Left colon (tissue), 2 donors: ENCODE measurements at regions not wholly inside any gene's neighbourhood (a gene's known extent, or its start where the extent isn't known, plus 50 kb on each side); places are given as distances from the start of the nearest gene placed in this dataset.
A peak's percentile ranks its signal among the peaks of the same experiment; 100 is the strongest.
"Not testable (repeated sequence)": the region's sequence is repeated elsewhere in the genome, so short reads cannot be mapped to it uniquely, and the experiment has no call there.

Source experiments
- ATAC-seq: fragments of 200-7000 bp; cut with Tn5 transposase; one replicate; pipeline ENCODE4 v1.9.1; 2020; ENCODE audit warnings: mild to moderate bottlenecking, moderate library complexity
- DNase-seq, 2 donors: peaks; one replicate each; pipeline ENCODE4 v3.0.0-alpha.2; 2020
- intact Hi-C, 2 donors: fragments of 100-400 bp; cut with DNase I in 1 of 2; cut with micrococcal nuclease in 1 of 2; formaldehyde crosslinking; loops; one replicate each; pipeline versions ENCODE4 v1.11.2 to v1.14.0; 2022; cut with DNase I, micrococcal nuclease
- donor health status: DM: no; HTN: no; CAD: no.
- donor health status: DM: yes; HTN: yes; CAD: no.

DNA sequence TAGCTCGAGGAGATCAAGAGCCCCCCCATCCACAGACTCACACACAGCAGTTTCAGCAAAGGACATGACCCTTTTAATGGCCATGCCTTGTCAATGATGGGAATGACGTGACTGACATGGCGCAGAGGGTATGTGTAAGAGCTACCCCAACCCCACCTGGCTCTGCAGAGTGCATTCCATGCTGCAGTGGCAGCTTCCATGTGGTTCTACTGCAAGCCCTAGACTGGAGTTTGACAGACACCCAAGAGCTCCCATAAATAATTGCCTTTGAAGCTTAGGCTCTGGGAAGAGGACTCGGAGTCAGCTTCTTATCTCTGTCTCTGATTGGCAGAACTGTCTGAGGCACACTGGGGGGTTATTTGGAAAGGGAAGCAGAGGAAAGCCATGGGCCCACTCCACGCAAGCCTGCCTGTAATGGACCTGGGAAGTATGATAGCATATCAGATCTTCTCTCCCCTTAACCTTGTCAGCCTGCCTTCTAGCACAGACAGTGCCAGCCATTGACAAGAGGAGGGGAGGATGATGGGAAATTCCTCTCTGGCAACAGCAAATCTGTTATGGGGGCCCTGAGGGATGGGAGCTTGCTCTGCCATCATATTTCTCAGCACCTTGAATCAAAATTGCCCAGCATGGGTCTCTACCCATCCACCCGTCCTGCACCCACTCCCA lies 478.5 kb upstream of the PODXL start:
- no peak for DNase-seq
- intact Hi-C loops, result no loop called here
- ATAC-seq, result no peak

DNA sequence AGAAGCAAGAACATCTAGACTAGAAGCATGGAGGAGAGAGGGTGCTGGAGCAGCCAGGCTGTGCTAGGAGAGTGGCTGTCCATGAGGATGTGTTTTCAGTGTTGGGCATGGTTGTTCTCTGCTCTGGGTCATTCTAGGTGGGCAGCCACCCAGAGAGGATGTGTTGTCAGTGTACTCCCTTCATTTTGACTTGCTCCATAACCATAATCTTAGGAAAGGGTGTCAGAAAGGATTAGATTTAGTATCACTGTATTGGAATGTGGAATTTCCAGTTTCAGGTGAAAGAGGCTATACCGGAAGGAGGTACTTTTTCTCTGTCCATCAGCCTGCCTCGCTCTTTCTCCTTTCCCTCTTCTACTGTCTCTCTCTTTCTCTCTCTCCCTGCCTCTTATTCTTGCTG lies 474.5 kb upstream of the PODXL start:
- peak; percentile 45 for ATAC-seq
- no peak for DNase-seq
- intact Hi-C loops, result no loop called here

DNA sequence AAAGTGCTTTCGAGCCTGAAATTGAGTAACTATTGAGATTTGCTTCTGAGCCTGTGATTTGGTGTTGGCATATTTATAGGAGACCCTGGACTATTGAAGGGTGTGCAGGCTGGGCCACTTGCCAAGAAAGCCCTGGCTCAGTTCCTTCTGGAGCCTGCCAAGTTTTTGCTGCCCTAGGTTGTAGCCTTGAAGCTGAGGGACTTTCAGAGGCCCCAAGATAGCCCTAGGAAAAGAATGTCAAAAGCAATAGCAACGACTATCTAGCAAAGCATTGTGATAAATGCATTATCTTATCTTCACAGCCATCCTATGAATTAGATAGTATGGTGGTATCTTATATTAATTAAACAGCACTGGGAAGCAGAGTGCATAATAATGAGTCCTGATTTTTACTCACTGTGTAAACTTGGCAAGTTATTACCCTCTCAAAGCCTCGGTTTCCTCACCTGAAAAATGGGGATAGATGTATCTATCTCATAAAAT lies 473.7 kb upstream of the PODXL start:
- DNase-seq (peak in 1 of 2 donors; percentile 50), ATAC-seq (peak; percentile 86)
- intact Hi-C loops, result no loop called here

DNA sequence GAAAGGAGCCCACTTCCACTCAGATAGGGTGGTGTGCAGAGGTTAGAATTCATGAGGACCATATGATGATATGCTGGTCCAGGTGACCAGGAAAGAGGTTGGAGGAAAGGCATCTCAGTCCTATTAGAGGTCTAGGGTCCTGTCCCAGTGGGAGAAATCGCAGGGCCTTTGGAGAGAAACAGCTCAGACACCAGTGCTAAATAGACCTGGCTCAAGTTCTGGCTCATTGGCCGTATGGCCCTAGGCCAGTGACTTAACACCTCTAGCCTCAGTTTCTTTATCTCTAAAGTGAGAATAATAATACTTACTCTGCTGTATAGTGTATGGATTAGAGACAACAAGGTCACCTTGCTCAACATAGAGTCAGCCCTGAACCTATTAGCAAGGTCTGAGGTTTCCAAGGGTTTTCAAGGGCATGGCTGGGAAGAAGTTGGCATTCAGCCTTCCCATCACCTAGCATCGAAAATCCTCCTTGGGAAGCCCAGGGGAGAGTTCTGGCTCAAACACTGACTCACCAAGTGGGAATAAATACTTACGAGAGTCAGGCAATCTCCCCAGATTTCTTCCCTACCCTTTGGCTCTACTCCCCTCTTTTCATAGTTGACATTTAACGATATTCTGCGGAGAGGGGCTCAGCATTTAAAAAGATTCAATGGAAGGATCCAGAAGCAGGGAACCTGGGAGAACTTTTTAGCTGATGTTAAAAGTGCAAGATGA lies 473.1 kb upstream of the PODXL start:
- ATAC-seq (no peak), DNase-seq (no peak)
- intact Hi-C loops, result no loop called here

DNA sequence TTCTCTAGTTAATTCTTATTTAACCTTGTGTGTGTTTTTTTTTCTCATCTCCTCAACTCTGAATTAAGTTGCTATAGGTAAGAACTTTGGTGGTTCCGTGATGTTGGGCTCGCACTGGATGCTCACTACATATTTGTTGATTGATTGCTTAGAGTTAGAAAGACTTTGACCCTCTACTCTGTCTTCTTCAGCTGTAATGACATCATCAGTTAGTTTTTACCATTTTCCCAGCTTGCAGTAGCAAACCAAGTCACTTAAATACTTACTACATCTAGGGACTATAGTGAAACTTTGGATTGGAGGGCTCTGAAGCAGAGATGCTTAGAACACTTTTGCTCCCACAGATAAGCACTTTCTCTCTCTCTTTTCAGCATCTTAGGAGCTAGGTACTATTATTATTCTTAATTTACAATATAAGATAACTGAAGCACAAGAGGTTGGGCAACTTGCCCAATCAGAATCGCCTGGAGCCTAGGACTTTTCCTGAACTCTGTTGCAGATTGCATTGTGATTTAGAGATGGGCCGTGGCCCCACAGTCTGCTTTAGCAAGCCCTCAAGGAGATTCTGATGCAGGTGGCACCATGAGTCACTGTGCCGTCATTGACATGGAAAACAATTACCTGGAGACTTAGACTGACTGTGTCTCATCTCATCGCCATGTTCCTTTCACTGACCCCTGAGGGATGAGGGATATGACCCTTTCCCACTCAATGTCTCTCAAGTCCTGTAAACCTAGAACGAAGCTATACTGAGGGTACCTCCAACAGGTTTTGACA lies 471.9 kb upstream of the PODXL start:
- no peak for ATAC-seq
- no peak for DNase-seq
- intact Hi-C loops, result no loop called here

DNA sequence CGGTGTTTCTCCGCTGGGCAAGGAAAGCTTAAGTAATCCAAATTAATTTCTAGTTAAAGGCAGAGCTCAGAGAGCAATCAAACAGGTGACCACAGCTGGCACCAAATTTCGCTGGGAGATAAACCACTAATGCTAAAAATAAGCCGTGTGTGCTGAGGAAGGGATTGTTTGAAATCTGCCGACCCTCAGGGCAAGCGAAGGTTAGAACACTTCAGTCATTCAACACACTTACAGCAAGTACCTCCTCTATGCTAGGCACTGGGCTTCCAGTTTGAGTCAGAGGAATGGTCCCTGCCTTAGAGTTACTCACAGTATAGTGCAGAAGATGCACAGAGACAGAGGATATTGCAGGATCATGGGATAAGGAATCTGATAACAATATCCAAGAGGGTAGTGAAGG lies 467.9 kb upstream of the PODXL start:
- DNase-seq (no peak), ATAC-seq (no peak)
- intact Hi-C loops, result no loop called here

DNA sequence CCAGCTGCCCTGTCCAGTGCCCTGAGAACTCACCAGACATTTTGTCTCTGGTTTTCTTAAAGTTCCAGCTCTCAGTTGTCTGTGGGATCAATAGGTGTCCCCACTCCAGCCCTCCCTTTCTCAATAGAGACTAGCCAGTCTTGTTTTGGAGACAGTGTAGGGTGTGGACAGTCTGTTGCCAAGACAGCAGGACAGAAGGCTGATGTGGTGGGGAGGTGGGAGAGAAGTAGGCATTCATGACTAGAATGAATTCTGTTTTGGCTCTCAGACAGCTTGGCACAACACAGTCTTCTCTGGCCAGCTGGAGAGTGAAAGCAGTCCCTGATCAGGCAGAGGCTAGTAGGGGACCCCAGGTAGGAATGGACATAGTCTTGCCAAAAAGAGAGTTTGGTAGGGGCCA lies 467.0 kb upstream of the PODXL start:
- intact Hi-C loops, result no loop called here
- ATAC-seq, result no peak
- DNase-seq, result no peak

DNA sequence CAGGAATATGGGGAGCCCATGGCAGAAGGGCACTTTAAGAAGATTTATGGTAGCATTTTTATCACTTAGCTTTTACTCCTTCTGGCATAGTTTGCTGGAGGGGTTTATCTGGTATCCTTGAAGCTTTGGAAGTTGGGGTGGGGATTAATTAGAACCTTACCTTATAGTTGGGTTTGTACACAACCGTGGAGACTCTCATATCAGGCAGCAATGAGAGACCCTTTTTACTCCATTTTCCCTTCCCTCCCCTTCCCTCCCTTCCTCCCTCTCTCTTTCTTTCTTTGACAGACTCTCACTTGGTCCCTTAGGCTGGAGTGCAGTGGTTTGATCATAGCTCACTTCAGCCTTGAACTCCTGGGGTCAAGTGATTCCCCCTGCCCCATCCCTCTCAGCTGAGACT lies 465.8 kb upstream of the PODXL start:
- no peak for ATAC-seq
- intact Hi-C loops, result no loop called here
- DNase-seq, result no peak

DNA sequence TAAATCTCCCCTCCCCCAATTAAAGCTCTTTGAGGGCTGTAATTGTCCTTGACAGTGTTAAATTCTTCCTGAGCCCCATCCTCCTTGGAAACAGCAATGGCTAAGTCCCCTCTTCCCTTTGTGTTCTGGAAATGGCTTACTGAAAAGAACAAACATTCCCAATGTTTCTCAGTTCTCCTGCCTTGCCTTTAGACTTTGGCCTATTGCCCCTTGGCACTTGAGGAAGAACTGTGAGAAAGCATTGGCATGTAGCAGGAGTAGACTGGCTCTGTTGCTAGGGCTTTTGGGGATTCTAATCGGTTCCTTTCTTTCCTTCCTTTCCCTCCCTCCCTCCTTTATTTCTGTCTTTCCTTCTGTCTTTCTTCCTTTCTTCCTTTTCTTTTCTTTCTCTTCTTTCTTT lies 463.3 kb upstream of the PODXL start:
- ATAC-seq, result peak; percentile 87
- no peak for DNase-seq
- intact Hi-C loops, result no loop called here

DNA sequence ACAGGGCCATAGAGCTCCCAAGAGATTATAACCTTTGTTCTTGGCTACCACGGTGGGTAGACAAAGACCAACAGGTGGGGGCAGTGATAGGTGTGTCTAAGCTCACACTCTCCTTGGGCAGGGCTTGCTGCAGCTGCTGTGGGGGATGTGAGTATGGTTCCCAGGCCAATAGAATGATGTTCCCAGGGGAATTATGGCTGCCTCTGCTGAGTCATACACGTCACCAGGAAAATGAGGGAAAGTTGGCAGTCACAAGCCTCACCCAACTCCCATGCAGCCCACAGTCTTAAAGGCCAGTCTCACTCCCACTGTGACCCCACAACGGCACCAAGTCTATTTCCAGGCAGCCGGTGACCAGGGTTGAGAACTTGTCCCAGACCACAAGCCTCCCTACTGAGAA lies 453.4 kb upstream of the PODXL start:
- DNase-seq (peak; percentile 22 to 67), ATAC-seq (peak; percentile 97)
- intact Hi-C loops, result no loop called here

DNA sequence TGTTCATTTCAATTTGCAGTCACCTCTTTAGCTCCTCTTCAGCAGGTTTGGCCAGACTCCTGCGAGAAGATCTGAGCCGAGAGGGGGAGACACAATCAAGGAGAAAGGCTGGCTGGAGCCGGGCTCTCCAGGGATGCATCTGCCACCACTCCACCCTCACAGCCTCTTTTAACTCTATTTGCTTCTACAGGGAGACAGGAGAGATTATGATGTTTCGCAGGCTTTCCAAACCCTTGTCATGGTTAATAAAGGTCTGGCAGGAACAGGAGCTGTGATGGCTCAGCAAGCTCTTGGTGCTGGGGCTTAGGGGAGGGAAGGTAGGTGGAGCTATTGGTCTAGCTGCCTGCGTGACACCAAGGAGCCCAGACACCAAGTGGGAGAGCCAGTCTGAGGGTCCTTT lies 448.1 kb upstream of the PODXL start:
- DNase-seq, result no peak
- no peak for ATAC-seq
- intact Hi-C loops, result no loop called here

DNA sequence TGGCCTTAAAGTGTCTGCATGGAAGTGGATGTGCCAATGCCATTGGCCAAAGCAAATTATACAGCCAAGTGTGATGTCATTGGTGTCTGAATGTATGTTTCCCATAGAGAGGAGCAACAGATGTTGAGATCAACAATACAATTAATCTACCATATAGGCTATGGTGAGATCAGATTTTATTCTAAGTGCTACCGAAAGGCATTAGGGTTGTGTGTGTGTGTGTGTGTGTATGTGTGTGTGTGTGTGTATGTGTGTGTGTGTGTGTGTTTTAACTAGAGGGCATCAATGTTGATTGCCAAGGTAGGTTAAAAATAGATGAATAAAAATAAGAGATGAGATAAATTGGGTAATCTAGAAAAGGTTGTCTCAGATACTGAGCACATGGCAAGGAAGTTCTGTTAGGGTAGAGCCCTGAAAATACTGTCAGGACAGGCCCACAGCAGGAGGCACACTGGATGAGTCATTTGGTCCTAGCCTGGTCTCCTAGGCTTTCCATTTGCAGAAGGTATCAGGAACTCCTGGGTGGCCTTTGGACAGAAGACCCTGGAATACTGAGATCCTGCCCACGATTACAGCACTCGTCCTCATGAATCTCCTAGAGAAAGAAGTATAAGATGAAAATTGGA lies 446.0 kb upstream of the PODXL start:
- DNase-seq (no peak), ATAC-seq (no peak)
- intact Hi-C loops, result no loop called here

DNA sequence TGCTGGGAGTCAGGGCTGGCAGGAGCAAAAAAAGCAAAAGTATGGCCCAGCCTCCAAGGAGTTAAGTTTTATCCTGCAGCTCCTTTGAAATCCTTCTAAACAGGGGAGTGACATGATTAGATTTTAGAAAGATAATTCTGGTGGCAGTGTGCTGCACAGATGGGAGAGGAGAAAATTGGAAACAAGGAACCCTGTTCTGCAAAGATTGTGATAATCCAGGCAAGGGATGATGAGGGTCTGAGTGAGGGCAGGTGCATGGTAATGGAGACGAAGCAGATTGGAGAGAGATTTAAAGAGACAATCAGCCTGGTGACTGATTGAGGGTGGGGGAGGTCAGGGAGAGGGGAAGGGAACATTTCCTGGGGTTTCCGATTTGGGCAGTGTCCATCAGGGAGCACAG lies 444.7 kb upstream of the PODXL start:
- ATAC-seq (no peak), DNase-seq (no peak)
- intact Hi-C loops, result no loop called here

DNA sequence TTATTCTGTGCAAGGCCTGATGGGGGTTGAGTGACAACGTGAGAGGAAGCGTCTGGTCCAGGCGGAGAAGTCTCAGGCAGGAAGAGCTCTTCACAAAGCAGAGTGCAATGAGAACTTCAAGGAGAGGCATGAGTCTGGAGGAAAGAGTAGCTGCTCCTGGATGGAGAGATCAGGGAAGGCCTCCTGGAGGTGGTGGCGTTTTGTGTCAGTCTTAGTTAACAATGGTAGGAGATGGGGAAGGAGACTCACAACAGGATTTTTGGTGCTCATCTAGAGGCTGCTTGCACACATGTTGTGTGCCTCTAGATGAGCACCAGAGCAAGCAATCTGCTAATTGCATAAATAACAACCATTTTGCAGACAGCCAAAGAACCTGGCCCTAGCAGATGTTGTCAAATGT lies 442.8 kb upstream of the PODXL start:
- intact Hi-C loops, result no loop called here
- no peak for ATAC-seq
- DNase-seq, result no peak

DNA sequence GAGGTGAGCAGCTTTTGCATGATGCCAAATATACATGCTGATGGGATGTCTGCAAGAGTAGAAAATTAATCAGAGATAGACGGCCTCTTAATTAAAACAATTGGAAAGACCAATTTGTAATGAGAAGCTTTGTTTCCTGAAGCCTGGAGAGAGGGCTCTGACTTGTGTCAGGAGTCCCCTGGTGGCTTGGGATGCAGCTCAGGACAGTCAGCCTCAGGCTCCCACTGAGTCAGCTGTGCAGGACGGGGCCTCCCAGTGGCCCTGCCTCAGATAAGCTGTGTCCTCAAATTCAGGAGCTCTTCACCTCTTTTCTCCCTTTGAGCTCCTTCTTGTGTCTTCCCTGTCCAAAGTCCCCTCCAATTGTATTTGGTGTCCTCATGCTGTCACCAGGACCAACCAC lies 438.9 kb upstream of the PODXL start:
- ATAC-seq (no peak), DNase-seq (no peak)
- intact Hi-C loops, result no loop called here

DNA sequence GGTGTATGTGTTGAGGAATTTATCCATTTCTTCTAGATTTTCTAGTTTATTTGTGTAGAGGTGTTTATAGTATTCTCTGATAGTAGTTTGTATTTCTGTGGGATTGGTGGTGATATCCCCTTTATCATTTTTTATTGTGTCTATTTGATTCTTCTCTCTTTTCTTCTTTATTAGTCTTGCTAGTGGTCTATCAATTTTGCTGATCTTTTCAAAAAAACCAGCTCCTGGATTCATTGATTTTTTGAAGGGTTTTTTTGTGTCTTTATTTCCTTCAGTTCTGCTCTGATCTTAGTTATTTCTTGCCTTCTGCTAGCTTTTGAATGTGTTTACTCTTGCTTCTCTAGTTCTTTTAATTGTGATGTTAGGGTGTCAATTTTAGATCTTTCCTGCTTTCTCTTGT lies 424.6 kb upstream of the PODXL start:
- DNase-seq, intact Hi-C loops, ATAC-seq: not testable (repeated sequence)

DNA sequence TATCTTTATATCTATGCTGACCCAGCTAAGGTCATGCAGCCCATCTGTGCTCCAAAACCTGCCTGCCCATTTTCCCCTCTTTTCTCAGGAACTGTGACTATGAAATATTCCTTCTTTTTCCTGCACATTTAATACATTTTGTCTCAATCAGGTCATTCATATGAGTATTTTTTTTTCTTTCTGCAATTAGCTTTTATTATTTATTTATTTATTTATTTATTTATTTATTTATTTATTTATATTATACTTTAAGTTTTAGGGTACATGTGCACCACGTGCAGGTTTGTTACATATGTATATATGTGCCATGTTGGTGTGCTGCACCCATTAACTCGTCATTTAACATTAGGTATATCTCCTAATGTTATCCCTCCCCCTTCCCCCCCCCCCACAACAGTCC lies 421.7 kb upstream of the PODXL start:
- DNase-seq, intact Hi-C loops, ATAC-seq: not testable (repeated sequence)

DNA sequence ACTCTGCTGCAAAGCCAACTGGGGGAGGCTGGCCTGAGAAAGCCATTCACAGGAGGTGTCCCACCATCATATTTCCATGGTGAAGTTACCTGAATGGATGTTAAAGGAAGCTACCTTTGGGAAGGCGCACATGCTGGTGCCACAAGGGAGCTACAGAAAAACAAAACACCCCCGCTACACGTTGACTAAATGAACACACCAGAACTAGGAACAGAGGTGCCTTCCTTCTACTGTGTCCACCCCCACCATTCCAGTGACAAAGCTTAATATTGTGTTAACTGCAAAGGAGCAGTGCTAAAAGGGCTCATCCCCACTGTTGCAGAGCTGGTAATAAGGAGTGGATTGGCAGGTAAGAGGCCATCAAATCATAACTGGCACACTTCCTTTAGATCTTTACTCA lies 420.0 kb upstream of the PODXL start:
- intact Hi-C loops, result no loop called here
- no peak for ATAC-seq

DNA sequence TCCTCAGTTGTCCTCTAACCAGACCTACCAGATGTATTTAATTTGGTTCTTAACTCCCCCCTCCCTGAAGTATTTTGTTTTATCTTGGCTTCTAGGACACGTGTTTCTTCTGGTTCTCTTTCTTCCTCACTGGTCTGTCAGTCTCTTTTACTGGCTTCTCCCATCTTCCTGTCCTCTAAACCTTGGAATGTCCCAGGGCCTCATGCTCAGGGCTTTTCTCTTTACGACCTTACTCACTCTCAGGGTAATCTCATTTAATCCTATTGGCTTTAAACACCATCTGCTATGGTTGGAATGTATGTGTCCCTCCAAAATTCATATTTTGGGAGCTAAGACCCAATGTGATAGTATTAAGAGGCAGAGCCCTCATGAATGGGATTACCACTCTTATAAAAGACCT lies 418.2 kb upstream of the PODXL start:
- intact Hi-C loops, result no loop called here
- no peak for ATAC-seq

More for the DNA sequence above, 420.0 kb upstream of the PODXL start:
- DNase-seq, result no peak

DNA sequence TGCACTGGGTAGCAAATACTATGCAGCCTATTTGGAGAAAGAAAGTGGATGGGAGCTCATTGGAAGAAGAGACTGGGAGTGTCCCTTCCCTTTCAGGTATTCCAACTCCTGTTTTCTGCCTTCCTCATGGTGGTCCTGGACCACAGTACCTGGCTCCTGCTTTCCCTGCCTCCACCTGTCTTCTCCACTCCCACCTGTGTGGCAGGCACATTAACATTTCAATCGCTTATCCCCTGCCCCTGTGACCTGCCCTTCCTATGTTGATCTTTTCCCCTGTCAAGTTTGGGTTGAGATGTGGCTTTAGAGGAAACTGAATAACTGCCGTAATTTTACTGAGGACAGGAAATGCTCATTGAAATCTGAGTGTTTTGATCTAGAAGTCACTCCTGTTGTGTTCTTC lies 415.8 kb upstream of the PODXL start:
- intact Hi-C loops, result no loop called here
- DNase-seq, result no peak
- ATAC-seq, result no peak

More for the DNA sequence above, 418.2 kb upstream of the PODXL start:
- DNase-seq, result no peak
